UCSD-AML1 (cell line): ENCODE measurements at regions not wholly inside any gene's neighbourhood (a gene's known extent, or its start where the extent isn't known, plus 50 kb on each side); places are given as distances from the start of the nearest gene placed in this dataset.

Experiments used
- DNase-seq: peaks from one replicate; lab custom pipeline; 2025; ENCODE audit not compliant: unreplicated experiment; lab: John Stamatoyannopoulos, UW

DNA sequence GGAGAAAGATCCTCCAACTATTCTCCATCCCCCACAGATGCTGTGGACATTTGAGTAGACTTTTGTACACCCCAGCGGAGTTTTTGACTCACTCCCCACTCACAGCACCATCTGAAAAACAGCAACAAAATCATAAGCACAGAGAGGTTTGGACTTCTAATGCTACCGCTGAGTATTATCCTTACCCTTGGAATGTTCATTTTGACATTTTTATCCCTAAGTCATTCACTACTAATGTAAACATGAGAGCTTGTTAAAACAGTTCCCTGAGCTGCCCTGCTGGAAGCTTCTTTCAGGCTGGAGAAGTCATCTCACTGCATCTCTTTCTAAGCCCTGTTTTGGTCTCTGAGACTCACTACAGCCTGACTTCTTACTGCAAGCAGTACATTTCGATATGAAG is 1045.9 kb downstream of the MCTP2 start:
- DNase-seq = no peak

DNA sequence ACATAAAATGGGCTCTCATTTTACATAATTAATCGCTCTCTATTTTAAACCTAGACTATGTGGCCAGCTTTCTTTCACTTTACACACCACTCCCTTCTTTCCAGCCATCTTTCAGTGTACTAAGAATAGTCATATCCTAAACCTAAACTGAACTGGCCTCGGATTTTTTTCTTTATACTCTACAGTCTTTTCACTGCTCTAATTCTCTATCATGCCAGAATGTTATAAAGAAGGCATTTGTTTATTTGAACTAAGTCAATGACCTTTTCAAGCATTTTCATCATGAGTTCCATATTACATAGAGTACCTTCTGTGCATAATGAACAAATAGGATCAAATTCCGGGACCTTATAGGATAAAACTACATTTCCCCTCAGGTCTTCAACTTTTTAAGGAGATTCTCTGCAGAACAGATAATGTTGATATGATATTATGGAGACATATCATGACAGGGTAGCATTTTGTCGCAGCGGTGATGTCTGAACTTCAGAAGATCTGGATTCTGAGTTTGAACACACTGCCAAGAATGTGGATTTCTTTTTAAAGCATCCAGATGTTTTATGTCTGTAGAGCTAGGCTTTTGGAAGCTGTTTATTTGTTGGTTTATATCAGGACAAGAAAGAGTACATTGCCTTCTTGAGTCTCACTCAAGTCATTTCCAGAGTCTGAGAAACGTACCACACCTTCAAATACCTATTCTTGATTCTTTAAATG is 1047.3 kb downstream of the MCTP2 start:
- DNase-seq = no peak

DNA sequence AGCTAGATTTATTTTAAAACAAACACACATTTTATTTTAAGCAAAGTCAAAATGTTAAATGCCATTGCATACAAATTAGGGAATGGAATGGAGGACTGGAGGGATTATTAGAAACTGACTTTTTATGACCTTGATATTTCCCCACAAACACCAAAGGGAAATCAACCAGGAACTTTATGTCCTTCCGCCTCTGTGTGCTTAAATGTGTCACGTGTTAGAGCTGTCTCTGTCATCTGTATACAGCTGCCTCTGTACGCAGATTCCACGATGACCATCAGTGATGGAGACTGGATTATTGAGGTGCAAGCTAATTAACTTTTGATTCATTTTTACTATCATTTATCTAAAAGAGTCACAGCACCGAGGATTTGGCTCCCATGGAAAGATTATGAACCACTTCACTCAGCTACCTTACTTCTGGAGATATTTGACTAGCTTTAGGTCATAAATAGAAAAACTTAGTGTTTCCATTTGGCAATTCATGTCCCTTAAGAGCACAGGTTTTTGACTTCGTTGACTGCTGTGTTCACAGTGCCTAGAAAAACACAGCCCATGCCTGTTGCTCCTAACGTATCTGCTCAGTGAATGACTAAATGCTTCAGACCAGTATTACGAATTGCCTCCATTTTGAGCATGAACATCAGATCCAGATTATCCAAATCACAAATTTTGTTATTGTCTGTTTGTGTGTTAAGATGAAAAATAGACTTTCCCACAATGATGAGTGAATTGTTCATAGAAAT is 1048.1 kb downstream of the MCTP2 start:
- no peak for DNase-seq

DNA sequence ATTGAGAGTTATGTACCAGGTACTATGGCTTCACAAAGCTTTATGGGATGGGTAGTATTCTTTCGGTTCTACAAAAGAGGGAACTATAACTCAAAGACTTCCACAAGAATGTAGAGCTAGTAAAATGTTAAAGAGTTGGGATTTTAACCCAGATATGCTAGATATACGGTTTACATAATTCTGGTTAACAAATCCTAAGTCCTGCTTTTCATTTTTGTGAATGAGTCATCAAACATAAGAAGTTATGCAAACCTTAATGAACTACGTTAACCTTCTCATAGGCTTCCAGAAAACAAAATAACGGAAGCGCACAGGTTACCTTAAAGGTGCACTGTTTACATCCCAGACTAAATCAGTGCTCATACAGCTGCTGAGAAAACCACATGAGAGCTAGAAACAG is 1049.3 kb downstream of the MCTP2 start:
- no peak for DNase-seq

DNA sequence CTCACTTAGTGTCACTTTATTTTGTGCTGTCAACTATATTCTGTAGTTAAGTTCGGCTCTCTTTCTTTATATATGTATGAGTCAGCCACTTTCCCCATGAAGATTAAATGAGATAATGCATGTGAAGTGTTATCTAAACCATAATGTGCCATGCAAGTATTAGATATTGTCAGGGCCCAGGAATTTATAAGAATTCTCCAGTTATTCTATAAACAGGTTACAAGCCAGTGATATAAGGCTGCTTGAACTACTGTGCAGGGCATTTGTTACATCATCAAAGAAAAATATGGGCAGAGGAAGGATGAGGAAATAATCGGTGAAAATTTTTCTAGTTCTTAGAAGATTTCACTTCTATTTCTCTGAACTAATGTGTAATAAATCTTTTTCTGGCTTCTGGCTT is 1049.0 kb upstream of the NR2F2 start:
- no peak for DNase-seq

DNA sequence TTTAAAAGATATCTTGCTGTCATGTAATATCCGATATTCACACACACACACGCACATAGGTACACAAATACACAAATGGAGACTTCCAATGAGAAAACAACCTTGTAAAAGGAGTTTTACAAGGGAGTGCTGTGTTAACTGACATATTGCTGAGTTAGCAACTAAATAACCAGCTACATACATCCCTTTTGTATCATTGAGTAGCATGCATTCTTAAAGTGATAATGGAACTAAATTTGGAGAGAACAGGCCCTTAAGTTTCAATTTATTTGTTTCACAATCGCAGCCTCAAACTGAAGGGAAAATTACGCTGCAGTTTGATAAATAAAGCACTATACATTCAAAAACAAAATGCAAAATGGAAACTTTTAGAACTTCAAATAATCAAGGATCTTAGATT is 1046.0 kb upstream of the NR2F2 start:
- no peak for DNase-seq

DNA sequence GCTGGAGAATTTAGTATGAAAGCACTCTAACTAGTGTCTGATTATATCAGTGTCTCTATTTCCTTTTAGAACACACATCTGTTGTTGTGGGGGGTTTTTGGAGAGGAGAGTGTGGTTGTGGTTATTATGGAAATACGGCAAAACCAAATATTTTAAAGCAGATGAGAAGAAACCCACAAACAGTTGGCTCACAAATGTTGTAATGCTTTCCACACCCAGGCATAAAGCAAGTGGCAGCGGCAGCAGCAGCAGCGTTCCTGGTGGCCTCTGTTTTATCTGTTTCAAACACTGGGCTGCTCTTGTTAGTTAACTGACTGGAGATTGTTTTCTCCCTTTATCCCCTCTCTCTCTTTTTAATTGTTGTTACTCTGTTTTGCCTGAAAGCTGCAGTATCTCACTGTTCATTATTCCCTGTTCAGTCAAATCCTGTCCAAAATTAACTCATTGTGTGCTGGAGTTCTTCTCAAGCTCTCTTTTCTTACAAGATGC is 1045.5 kb upstream of the NR2F2 start:
- DNase-seq = no peak

DNA sequence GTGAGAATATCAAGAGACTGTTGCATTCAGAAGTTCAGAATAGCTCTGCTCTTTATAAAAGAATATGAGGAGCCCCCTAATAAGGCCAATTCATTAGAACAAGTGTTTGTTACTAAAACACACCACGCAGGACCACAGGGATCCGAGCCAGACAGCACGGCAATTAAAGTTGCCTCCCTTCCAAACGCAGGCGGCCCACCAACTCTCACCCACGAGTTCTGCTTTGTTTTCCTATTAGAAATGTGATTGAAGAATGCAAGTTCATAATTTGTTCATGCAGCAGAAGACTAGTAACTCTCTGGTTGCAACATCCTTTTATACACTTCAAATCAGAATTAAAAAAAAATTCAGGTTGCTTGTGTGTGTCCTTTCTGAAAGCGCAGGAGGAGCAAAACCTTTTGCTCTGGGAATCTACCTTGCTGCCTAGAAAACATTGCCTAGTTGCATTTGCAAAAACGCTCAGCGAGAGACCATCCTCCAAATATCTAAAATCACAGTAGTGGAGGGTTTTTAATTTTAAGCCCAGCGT is 1044.1 kb upstream of the NR2F2 start:
- no peak for DNase-seq

DNA sequence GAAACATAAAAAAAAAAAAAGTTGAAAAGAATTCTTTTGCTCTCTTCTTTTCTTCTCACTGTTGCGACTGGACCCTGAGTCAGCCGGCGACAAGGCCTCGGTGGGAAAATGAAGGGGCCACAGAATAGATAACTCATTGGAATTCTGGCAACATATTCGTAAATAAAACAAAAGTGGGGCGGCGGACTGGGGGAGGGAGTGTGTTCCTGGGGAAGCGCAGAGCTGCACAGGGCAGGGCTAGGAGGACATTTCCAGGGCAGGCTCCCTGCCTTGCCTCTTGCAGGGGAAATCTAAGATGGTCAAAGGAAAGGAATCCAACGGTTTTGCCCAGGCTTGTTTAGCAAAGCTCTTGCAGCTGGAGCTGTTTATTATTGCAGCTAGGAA is 1042.8 kb upstream of the NR2F2 start:
- DNase-seq = no peak

DNA sequence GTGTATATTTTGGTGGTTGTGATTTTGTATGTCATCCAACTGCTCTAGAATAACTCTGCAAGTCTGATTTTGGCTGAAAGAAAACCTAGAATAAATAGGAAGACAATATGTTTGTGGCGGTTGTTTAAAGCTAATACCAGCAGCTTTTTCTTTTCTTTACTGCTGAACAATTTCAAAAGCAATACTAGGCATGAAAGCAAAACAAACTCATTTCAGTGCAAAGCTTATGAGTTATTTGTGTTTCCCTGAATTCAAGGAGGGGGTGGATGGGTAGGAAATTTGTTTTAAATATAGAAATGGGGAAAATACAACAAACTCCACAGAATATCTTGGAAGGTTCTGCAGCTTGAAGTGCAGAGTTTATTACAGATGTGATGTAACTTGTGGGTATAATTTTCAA is 1041.9 kb upstream of the NR2F2 start:
- no peak for DNase-seq

DNA sequence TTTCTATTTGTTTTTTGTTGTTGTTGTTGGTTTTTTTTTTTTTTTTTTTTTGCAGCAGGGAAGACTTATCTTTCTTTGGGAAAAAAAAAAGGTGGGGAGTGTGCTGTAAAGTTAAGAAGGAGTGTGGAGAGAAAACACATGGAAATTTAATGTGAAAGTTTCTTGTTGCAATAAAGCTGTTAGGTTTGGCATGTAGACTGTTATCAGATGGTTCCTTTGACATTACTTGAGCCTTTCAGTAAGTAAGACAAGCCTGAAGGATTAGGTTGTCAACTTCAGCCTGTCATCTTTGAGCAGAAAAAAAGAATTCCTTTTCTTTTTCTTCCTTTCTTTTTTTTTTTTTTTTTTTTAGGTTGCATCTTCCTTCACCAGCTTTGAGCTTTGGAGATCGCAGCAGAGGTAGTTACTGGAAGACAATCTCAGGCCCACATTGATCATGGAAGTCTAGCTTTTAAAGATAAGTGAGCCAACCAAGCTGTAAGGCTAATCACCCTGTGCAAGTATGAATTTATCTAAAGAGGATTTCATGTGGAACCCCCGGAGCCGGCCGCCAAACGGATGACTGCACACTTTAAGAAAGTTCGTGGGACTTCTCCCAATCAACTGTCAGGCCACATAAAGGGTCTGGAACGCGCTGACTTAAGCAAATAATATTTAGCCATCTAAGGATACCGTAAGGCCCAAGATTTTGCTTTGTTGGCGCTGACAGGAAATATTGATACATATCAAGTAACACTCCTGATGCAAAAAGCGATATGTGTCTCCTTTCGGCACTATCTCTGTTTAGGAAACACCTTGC is 1040.1 kb upstream of the NR2F2 start:
- DNase-seq = no peak

DNA sequence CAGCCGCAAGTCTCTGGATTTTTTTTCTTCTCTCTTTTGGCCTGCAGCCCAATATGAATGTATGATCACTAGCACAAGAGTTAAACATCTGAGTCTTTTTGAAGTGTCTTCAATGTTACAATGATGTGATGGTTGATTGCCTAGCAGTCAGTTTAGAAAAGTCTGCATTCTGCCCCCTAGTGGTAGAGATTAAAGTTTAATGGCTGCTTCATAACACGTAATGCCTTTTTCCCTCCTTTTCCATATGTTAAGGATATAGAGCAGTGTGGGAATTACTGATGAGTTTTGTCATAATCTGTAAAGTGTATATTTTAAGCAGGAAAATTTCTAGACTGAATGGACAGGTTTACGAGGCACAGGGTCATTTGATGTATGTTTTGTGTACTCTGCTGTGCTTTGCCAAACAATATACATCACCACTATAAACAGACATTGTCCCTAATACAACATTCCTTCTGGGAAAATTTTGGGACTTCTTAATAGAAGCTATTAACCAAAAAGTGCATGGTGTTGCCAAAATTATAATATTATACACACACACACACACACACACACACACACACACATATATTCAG is 1038.5 kb upstream of the NR2F2 start:
- DNase-seq = no peak

DNA sequence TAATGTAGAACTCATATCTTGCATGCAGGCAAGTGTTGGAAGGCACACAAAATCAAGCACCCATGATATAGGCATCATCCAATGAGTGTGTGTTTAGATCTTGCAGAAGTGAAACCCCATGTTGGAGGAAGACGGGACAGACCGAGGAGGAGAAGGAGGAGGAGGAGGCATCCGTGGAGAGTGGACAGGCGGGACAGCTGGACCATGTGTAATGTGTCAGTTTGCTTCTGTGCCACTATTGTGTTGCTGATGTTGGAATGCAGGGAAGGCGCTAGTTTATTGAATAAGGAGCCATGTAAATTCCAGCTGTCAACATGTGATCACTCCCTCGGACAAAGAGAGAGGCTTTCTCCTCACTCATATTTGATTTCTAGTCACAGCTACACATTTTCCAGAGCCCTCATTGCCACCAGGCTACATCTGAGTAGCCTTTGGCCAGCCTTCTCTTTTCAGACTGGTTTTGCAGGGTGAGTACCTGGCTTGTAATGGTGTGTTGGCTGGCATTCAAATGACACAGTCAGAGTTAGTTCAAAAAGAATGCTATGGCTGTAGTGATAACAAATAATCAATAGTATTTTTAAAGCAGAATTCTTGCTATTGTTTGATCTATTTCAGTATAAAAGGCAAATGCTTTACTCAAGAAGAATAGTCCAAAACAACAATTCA is 1037.6 kb upstream of the NR2F2 start:
- no peak for DNase-seq

DNA sequence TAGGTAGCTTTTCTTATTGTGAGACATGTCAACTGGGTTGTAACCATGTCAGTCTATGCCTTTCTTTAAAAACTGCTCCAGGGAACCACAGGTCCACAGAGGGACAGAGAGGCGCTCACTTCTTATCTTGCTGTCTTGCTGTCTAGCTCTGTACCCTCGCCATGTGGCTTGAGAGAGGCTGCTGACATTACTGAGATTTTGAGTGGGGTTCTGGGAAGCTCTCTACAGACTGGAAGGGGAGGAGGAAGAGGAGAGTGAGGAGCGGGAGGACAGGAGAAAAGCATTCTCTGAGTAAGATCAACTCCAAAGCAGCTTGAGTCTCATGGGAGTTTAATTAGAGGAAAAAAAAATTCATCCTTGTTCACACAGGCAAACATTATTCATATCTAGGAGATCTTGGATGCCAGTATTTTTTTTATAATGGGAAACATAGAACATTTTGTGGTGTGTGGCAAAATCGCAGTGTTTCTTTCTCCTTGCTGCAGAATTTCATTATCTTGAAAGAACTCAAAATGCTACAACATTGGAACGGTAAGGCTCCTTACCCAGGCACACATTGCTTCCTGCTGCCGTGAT is 1037.0 kb upstream of the NR2F2 start:
- DNase-seq = no peak

DNA sequence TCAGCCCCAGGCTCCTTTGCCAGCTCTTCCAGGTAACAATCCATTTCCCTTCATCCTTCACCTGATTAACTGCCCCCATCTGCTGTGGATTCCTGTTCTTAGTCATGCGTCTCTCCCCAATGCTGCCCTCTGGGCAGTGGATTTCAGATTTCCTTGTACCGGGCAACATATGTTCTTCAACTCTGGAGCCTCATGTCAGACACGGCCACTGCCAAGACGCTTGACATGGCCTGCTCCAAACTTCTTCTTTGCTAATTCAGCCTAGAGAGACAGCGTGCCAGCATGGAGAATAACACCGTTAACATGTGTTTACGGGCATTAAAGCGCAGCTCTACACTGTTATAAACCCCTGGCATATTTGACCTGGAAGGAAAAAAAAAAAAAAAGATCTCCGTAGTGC is 1035.1 kb upstream of the NR2F2 start:
- no peak for DNase-seq

DNA sequence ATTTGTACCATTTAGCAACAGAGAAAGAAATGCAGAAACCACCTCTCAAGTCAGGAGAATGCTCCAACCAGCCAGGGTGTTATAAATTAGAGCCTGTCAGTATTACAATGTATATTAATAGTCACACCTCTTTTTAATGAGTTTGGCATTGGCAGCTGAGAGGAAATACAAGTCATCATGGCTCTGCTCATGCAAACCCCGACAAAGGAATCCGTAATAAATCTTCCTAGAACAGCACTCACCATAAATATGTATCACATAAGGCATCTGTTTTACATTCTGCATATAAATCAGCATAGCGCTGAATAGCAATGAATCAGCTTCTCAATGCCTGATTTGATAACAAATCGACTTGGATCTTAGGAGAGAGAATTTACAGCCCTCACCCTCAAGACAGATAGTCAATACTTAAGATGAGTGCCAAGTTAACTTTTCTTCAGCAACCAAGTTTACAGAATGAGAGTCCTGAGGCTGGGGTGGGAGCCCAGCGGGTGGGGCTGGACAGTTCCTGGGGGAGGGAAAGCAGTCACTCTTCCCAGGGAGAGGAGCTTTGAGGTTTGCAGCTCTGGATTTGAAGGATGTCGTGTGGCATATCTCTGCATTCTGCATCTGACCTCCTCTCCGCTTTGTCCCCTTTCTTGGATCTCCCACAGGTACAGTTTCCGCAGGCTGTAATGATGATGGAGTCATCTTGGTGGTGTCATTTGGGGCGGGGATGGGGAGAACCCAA is 1034.4 kb upstream of the NR2F2 start:
- DNase-seq = no peak

DNA sequence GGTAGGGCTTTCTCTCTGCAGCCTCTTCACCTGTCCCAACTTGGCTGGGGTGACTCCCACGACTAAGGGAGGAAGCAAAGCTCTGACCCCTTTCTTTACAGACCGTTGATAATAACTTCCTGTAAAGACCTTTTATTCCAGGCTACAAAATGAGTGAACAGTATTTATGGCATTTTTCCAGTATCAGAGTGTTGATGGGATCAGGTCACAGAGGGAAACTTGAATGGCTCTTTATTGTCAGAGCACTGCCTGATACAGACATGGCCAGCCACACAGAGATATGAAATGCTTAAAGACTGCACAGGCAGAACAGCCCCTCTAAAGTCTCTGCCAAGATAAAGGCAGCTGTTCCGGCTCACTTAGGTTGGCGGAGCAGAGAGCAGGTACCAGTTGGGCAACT is 1033.9 kb upstream of the NR2F2 start:
- no peak for DNase-seq

DNA sequence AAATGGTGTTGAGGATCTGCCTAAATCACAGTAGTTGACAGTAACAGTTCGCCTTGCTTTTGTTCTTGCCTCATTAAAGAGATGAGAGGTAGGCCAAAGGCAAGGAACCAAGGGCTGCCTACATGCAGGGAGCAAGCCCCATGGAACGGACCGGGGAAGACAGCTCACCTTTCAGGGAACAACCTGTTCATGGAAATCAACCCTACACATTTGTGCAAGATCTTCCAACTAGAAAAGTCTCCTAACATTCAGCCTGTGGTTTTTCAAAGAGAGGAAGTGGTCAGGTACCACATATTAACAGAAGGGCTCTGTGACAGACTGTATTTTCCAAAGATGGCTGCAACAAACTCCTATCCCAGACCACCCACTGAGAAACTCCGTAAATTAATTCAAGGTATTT is 1031.8 kb upstream of the NR2F2 start:
- peak; percentile 27 for DNase-seq

DNA sequence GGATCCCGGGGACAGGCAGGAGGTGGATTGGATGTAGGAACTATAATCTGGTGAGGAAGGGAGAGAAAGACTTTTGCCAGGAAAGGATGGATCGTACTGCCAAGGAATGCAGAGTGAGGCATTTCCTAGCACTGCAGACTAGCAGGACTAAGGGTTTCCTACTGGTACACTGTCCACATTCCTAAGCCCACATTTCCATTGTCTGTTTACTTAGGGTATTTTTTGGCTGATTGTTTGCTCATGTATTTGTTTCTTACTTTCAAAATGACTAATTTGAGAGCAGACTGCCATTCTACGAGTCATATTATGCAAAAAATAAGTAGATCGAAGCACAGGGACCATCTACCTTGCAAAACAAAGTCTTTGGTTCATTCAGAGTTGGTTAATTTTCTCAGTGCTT is 1029.5 kb upstream of the NR2F2 start:
- no peak for DNase-seq

DNA sequence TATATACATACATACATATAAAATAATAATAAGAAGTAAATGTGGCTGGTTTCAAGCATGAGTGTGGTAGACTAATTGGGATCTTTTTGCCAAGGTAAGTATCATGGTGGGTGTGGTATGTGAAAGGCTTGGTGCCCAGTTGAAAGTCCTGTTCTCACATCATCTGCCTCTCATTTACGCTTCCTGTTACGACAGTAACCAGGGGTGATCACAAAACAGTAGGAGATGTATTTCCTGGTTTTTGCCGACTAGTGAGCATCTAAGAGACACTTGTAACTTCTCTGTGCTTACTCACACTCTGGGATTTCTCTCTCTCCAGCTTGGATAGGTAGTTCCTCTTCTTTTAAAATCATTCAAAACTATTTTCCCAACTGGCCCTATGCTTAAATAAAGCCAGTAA is 1028.3 kb upstream of the NR2F2 start:
- DNase-seq = no peak
